SK-N-SH (cell line): ENCODE measurements at regions not wholly inside any gene's neighbourhood (a gene's known extent, or its start where the extent isn't known, plus 50 kb on each side); places are given as distances from the start of the nearest gene placed in this dataset.
A peak's percentile ranks its signal among the peaks of the same experiment; 100 is the strongest.

Source experiments
- CTCF ChIA-PET: fragments of 300-600, 350-600 bp; formaldehyde crosslinking; extraction: SDS; loops from one replicate; lab custom pipeline; 2021; lab: Yijun Ruan, JAX
- POLR2A ChIA-PET: fragments of 350-600 bp; sonication (Branson Sonifier 250); formaldehyde crosslinking; extraction: SDS; loops from one replicate; lab custom pipeline; 2020; ENCODE audit warnings: antibody characterized with exemption, inconsistent platforms; lab: Yijun Ruan, JAX
- DNase-seq: peaks from one replicate; pipeline ENCODE4 v3.0.0; 2012
- H2AFZ ChIP-seq: fragments of 200-600 bp; sonication (generic); 2 replicates; pipeline ENCODE4 v1.8.1; 2016; ENCODE audit warnings: antibody characterized with exemption, mild to moderate bottlenecking, low read depth
- H3F3A ChIP-seq: fragments of 200-600 bp; sonication (generic); replicated peaks from 2 replicates; pipeline ENCODE3; 2016; ENCODE audit warnings: antibody characterized with exemption, mild to moderate bottlenecking; ENCODE audit not compliant: insufficient read depth
- H3K27ac ChIP-seq, 2 experiments: fragments of 200-500 bp in 1 of 2; fragments of 200-600 bp in 1 of 2; sonication (Bioruptor generic) in 1 of 2; sonication (generic), shearing (Covaris generic) in 1 of 2; 2 replicates each; pipeline versions ENCODE4 v1.5.1 to v1.6.1; 2014 to 2016; ENCODE audit warnings: low read depth in 2 of 2, inconsistent platforms in 1 of 2, low read length in 1 of 2, mild to moderate bottlenecking in 1 of 2, mixed read lengths in 1 of 2
- H3K27me3 ChIP-seq: fragments of 200-600 bp; sonication (generic), shearing (Covaris generic); 2 replicates; pipeline ENCODE4 v1.6.1; 2016; ENCODE audit warnings: mixed run types; ENCODE audit not compliant: insufficient read depth
- H3K36me3 ChIP-seq, 2 experiments: fragments of 200-500 bp in 1 of 2; fragments of 200-600 bp in 1 of 2; sonication (Bioruptor generic) in 1 of 2; sonication (generic) in 1 of 2; replicated peaks in 1 of 2; 2 replicates each; pipeline versions ENCODE3 to v1.5.1; 2014 to 2016; ENCODE audit warnings: low read length in 1 of 2, mild to moderate bottlenecking in 1 of 2; ENCODE audit not compliant: insufficient read depth in 2 of 2, control insufficient read depth in 1 of 2
- H3K4me1 ChIP-seq, 2 experiments: fragments of 200-500 bp in 1 of 2; fragments of 200-600 bp in 1 of 2; sonication (Bioruptor generic) in 1 of 2; sonication (generic), shearing (Covaris generic) in 1 of 2; 2 replicates each; pipeline versions ENCODE4 v1.5.1 to v1.6.1; 2014 to 2016; ENCODE audit warnings: low read depth in 1 of 2, low read length in 1 of 2, mixed run types in 1 of 2; ENCODE audit not compliant: insufficient read depth in 2 of 2, control insufficient read depth in 1 of 2
- H3K4me2 ChIP-seq: fragments of 200-600 bp; sonication (generic), shearing (Covaris generic); 2 replicates; pipeline ENCODE4 v1.6.1; 2017; ENCODE audit warnings: mixed run types
- H3K4me3 ChIP-seq, 2 experiments: fragments of 200-500 bp in 1 of 2; fragments of 200-600 bp in 1 of 2; sonication (Bioruptor generic) in 1 of 2; sonication (generic), shearing (Covaris generic) in 1 of 2; 2 replicates each; pipeline versions ENCODE4 v1.5.1 to v1.8.1; 2014 to 2016; ENCODE audit warnings: low read depth in 2 of 2, inconsistent platforms in 1 of 2, low read length in 1 of 2, mild to moderate bottlenecking in 1 of 2, mixed read lengths in 1 of 2, moderate library complexity in 1 of 2
- H3K79me2 ChIP-seq: fragments of 200-600 bp; sonication (generic); 2 replicates; pipeline ENCODE4 v1.8.1; 2017; ENCODE audit warnings: mild to moderate bottlenecking; ENCODE audit not compliant: insufficient read depth
- H3K9ac ChIP-seq: fragments of 200-600 bp; sonication (generic); 2 replicates; pipeline ENCODE4 v1.6.1; 2017; ENCODE audit warnings: mixed run types
- H3K9me2 ChIP-seq: fragments of 200-600 bp; sonication (generic); 2 replicates; pipeline ENCODE4 v1.6.1; 2017; ENCODE audit warnings: mixed run types
- H3K9me3 ChIP-seq: fragments of 200-600 bp; sonication (generic); 2 replicates; pipeline ENCODE4 v1.6.1; 2017; ENCODE audit warnings: mixed run types, mild to moderate bottlenecking, moderate library complexity
- H4K20me1 ChIP-seq: fragments of 200-600 bp; sonication (generic); 2 replicates; pipeline ENCODE4 v1.6.1; 2017; ENCODE audit warnings: mild to moderate bottlenecking, mixed run types; ENCODE audit not compliant: insufficient read depth
- CHD2 ChIP-seq: fragments of 150-350 bp; IDR thresholded peaks from 2 replicates; pipeline ENCODE4 v1.6.1; 2018; ENCODE audit warnings: low read length; ENCODE audit not compliant: partially characterized antibody
- ELF1 ChIP-seq: IDR thresholded peaks from 2 replicates; pipeline ENCODE4 v1.4.0; 2012
- EZH2phosphoT487 ChIP-seq: fragments of 200-600 bp; sonication (generic); IDR thresholded peaks from 2 replicates; pipeline ENCODE4 v1.6.1; 2017; ENCODE audit warnings: low read depth, mixed run types, mild to moderate bottlenecking, antibody characterized with exemption, moderate library complexity, borderline replicate concordance
- FOSL2 ChIP-seq: IDR thresholded peaks from 2 replicates; pipeline ENCODE4 v1.4.0; 2012; ENCODE audit warnings: low read depth, mild to moderate bottlenecking, moderate library complexity, borderline replicate concordance
- FOXM1 ChIP-seq: IDR thresholded peaks from 2 replicates; pipeline ENCODE4 v1.4.0; 2012; ENCODE audit warnings: low read depth, mild to moderate bottlenecking
- GABPA ChIP-seq: IDR thresholded peaks from 2 replicates; pipeline ENCODE4 v1.4.0; 2012; ENCODE audit warnings: low read depth, mild to moderate bottlenecking
- GATA2 ChIP-seq: sonication (generic); formaldehyde crosslinking; IDR thresholded peaks from 2 replicates; pipeline ENCODE4 v1.5.0; 2020; ENCODE audit warnings: mild to moderate bottlenecking, missing genetic modification reagents
- JUND ChIP-seq: IDR thresholded peaks from 2 replicates; pipeline ENCODE4 v1.4.0; 2012
- MEF2A ChIP-seq: IDR thresholded peaks from 2 replicates; pipeline ENCODE4 v1.4.0; 2012; ENCODE audit warnings: low read depth, borderline replicate concordance
- MXI1 ChIP-seq: IDR thresholded peaks from 2 replicates; pipeline ENCODE4 v1.6.1; 2012; ENCODE audit warnings: mild to moderate bottlenecking, low read depth, low read length, improper control_type of control experiment
- NFIC ChIP-seq: IDR thresholded peaks from 2 replicates; pipeline ENCODE4 v1.4.0; 2012; ENCODE audit warnings: borderline replicate concordance
- NRF1 ChIP-seq: IDR thresholded peaks from 2 replicates; pipeline ENCODE4 v1.6.1; 2012; ENCODE audit warnings: low read depth, mild to moderate bottlenecking, low read length
- PBX3 ChIP-seq: IDR thresholded peaks from 2 replicates; pipeline ENCODE4; 2012
- POLR2AphosphoS5 ChIP-seq: IDR thresholded peaks from 2 replicates; pipeline ENCODE4 v1.6.1; 2012; ENCODE audit warnings: low read depth, low read length
- RAD21 ChIP-seq: IDR thresholded peaks from 2 replicates; pipeline ENCODE4 v1.6.1; 2012; ENCODE audit warnings: mild to moderate bottlenecking, low read length
- RCOR1 ChIP-seq: fragments of 150-350 bp; IDR thresholded peaks from 2 replicates; pipeline ENCODE4 v1.6.1; 2017; ENCODE audit warnings: antibody characterized with exemption, low read length
- RFX5 ChIP-seq: IDR thresholded peaks from 2 replicates; pipeline ENCODE4 v1.6.1; 2012; ENCODE audit warnings: mild to moderate bottlenecking, improper control_type of control experiment, low read length
- RXRA ChIP-seq: IDR thresholded peaks from 2 replicates; pipeline ENCODE4 v1.4.0; 2012; ENCODE audit warnings: low read depth, mild to moderate bottlenecking, borderline replicate concordance
- SIN3A ChIP-seq: IDR thresholded peaks from 2 replicates; pipeline ENCODE4 v1.6.1; 2012; ENCODE audit warnings: low read depth, mild to moderate bottlenecking, low read length, moderate library complexity, borderline replicate concordance
- SMC3 ChIP-seq: IDR thresholded peaks from 2 replicates; pipeline ENCODE4 v1.6.1; 2012; ENCODE audit warnings: low read depth, low read length, improper control_type of control experiment
- TAF1 ChIP-seq: IDR thresholded peaks from 2 replicates; pipeline ENCODE4 v1.6.1; 2012; ENCODE audit warnings: low read depth, mild to moderate bottlenecking, low read length, moderate library complexity, borderline replicate concordance
- TCF12 ChIP-seq: IDR thresholded peaks from 2 replicates; pipeline ENCODE4 v1.4.0; 2012
- TEAD4 ChIP-seq: IDR thresholded peaks from 2 replicates; pipeline ENCODE4 v1.4.0; 2012; ENCODE audit warnings: mild to moderate bottlenecking, borderline replicate concordance; ENCODE audit not compliant: insufficient read depth
- YY1 ChIP-seq: IDR thresholded peaks from 2 replicates; pipeline ENCODE4 v1.4.0; 2012; ENCODE audit warnings: low read depth, mild to moderate bottlenecking
- WGBS: methylation state at CpG from one replicate; pipeline ENCODE4 v1.1.6; 2017; ENCODE audit warnings: low lambda C conversion rate; 5-methylcytosine and 5-hydroxymethylcytosine counted together
- TF ChIP-seq, protein P1 (sequence below): fragments of 200-600 bp; sonication (generic); IDR thresholded peaks from 2 replicates; pipeline ENCODE4 v1.6.1; 2017; ENCODE audit warnings: antibody characterized with exemption, mild to moderate bottlenecking, moderate library complexity

DNA sequence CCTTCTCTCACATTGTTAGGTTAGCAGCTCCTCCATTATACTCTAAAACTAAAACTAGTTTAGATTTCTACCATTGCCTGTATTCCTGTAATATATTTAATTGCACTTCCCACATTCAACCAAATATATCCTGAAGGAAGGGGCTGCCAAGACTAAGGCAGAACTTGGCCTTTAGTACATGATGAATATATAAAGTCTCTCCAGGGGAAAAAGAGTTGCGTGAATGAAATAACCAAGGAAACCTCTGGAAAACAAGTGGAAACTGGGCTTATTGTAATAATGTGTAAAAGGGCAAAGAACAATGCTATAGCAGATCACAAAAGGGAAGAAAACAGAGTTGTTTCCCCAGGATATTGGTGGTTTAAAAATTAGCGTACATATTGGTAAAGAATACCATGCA is 1012.5 kb upstream of the PRMT6 start:
- Histone ChIP-seq H3K9me2 (no peaks in the 10 kb centered on the region), H3K4me2 (no peak overlapping the region), H3K4me1 (peaks cover 0 to 3% of the 10 kb centered on the region in 2 experiments; a peak in 1 of 4 replicates), H3K9ac (no peak overlapping the region), H2AFZ (no peak overlapping the region), H3K4me3 (no peak overlapping the region), H3K36me3 (no peaks in the 10 kb centered on the region), H3K27me3 (no peaks in the 10 kb centered on the region), H3K79me2 (no peaks in the 10 kb centered on the region), H3K27ac (no peak overlapping the region), H3K9me3 (no peaks in the 10 kb centered on the region), H3F3A (no peaks in the 10 kb centered on the region), H4K20me1 (no peaks in the 10 kb centered on the region)
- 72% methylated on average over 2 of the region's 2 CpGs for WGBS
- TF ChIP-seq, protein P1, sequence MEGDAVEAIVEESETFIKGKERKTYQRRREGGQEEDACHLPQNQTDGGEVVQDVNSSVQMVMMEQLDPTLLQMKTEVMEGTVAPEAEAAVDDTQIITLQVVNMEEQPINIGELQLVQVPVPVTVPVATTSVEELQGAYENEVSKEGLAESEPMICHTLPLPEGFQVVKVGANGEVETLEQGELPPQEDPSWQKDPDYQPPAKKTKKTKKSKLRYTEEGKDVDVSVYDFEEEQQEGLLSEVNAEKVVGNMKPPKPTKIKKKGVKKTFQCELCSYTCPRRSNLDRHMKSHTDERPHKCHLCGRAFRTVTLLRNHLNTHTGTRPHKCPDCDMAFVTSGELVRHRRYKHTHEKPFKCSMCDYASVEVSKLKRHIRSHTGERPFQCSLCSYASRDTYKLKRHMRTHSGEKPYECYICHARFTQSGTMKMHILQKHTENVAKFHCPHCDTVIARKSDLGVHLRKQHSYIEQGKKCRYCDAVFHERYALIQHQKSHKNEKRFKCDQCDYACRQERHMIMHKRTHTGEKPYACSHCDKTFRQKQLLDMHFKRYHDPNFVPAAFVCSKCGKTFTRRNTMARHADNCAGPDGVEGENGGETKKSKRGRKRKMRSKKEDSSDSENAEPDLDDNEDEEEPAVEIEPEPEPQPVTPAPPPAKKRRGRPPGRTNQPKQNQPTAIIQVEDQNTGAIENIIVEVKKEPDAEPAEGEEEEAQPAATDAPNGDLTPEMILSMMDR = no peak
- TF ChIP-seq NRF1 (no peak), EZH2phosphoT487 (no peak), RCOR1 (no peak), FOXM1 (no peak), TAF1 (no peak), GABPA (no peak), MEF2A (no peak), GATA2 (CRISPR knock-in tag) (no peak), SMC3 (no peak), SIN3A (no peak), ELF1 (no peak), JUND (no peak), NFIC (no peak)
- ChIA-PET POLR2A (no interaction called here), CTCF (no interaction called here)
- no peak for DNase-seq

GRCh38 chr1:106047210-106047609 is 1009.3 kb upstream of the PRMT6 start:
- no peaks in the 10 kb centered on the region for H3K36me3 ChIP-seq
- H3K4me1 ChIP-seq = peaks cover 0 to 3% of the 10 kb centered on the region in 2 experiments; a peak in 1 of 4 replicates
- H4K20me1 ChIP-seq = no peaks in the 10 kb centered on the region
- ChIA-PET CTCF (no interaction called here), POLR2A (no interaction called here)
- no peaks in the 10 kb centered on the region; the same call in 1 of the 2 replicates for H3K79me2 ChIP-seq
- no peaks in the 10 kb centered on the region for H3K9me3 ChIP-seq
- DNase-seq = peak; percentile 27
- no peaks in the 10 kb centered on the region for H3K27me3 ChIP-seq
- H2AFZ ChIP-seq = no peak overlapping the region
- no peaks in the 10 kb centered on the region for H3K9me2 ChIP-seq
- no peak overlapping the region for H3K4me3 ChIP-seq
- H3K9ac ChIP-seq = no peak overlapping the region
- no peak overlapping the region for H3K27ac ChIP-seq
- WGBS = 16% methylated on average over 3 of the region's 3 CpGs
- H3K4me2 ChIP-seq = no peak overlapping the region
- no peaks in the 10 kb centered on the region for H3F3A ChIP-seq
- TF ChIP-seq NFIC = no peak
- no peak for TF ChIP-seq RFX5
- no peak for TF ChIP-seq TEAD4
- no peak for TF ChIP-seq MEF2A
- TF ChIP-seq FOSL2 = no peak
- TF ChIP-seq SIN3A = no peak
- TF ChIP-seq YY1 = no peak
- no peak; the same call in none of the 2 replicates for TF ChIP-seq RAD21
- TF ChIP-seq FOXM1 = no peak
- peak; percentile 31; the same call in 1 of the 2 replicates for TF ChIP-seq TCF12
- no peak for TF ChIP-seq RXRA
- TF ChIP-seq, protein P1 = no peak
- peak; percentile 97 for TF ChIP-seq RCOR1
- TF ChIP-seq SMC3 = no peak
- TF ChIP-seq MXI1 = peak; percentile 85; the same call in 1 of the 2 replicates
- TF ChIP-seq TAF1 = no peak
- no peak for TF ChIP-seq POLR2AphosphoS5
- TF ChIP-seq PBX3 = no peak
- peak; percentile 91 for TF ChIP-seq GATA2 (CRISPR knock-in tag)
- TF ChIP-seq CHD2 = peak; percentile 60
- no peak for TF ChIP-seq EZH2phosphoT487
